H1 (cell line): ENCODE measurements at regions not wholly inside any gene's neighbourhood (a gene's known extent, or its start where the extent isn't known, plus 50 kb on each side); places are given as distances from the start of the nearest gene placed in this dataset.

ENCODE experiments used
- CTCF ChIA-PET: fragments of 300-600 bp; sonication (Branson Sonifier 250); formaldehyde crosslinking; loops from one replicate; lab custom pipeline; 2021; ENCODE audit not compliant: partially characterized antibody; lab: Charles Lee
- POLR2A ChIA-PET: fragments of 300-600 bp; sonication (Branson Sonifier 250); formaldehyde crosslinking; loops from one replicate; lab custom pipeline; 2021; ENCODE audit warnings: inconsistent platforms; ENCODE audit not compliant: partially characterized antibody; lab: Charles Lee
- DNase-seq, 2 experiments: peaks; one replicate each; pipeline versions ENCODE4 v3.0.0 to v3.0.0-alpha.2; 2010 to 2022; ENCODE audit warnings: low spot score in 2 of 2, low read depth in 1 of 2, mixed read lengths in 1 of 2
- FAIRE-seq: peaks from 2 replicates; lab custom pipeline; 2011; peaks lifted over from hg19 to GRCh38; lab: Jason Lieb, UNC
- H2AFZ ChIP-seq: 2 replicates; pipeline ENCODE4 v1.8.1; 2012; ENCODE audit warnings: low read length, inconsistent platforms
- H2AK5ac ChIP-seq: 2 replicates; pipeline ENCODE4 v1.6.1; 2013; ENCODE audit warnings: low read depth, low read length
- H2BK120ac ChIP-seq: replicated peaks from 2 replicates; pipeline ENCODE3; 2013; ENCODE audit warnings: low read depth, low read length, inconsistent platforms
- H2BK12ac ChIP-seq: 2 replicates; pipeline ENCODE4 v1.6.1; 2013; ENCODE audit warnings: low read depth, low read length
- H2BK15ac ChIP-seq: 2 replicates; pipeline ENCODE4 v1.6.1; 2013; ENCODE audit warnings: low read length
- H2BK20ac ChIP-seq: 2 replicates; pipeline ENCODE4 v1.6.1; 2013; ENCODE audit warnings: low read length
- H2BK5ac ChIP-seq: 2 replicates; pipeline ENCODE4 v1.6.1; 2013; ENCODE audit warnings: low read depth, low read length
- H3K14ac ChIP-seq: 2 replicates; pipeline ENCODE4 v1.6.1; 2013; ENCODE audit warnings: inconsistent platforms; ENCODE audit not compliant: insufficient read length
- H3K18ac ChIP-seq: 2 replicates; pipeline ENCODE4 v1.6.1; 2013; ENCODE audit warnings: low read length; ENCODE audit errors: extremely low read depth
- H3K23ac ChIP-seq: 2 replicates; pipeline ENCODE4 v1.6.1; 2013; ENCODE audit warnings: inconsistent platforms; ENCODE audit not compliant: insufficient read length
- H3K23me2 ChIP-seq: 2 replicates; pipeline ENCODE4 v1.6.1; 2013; ENCODE audit warnings: low read depth, low read length
- H3K27ac ChIP-seq: 2 replicates; pipeline ENCODE4 v1.6.1; 2011; ENCODE audit warnings: low read depth, low read length, inconsistent platforms
- H3K27me3 ChIP-seq, 4 experiments: replicated peaks in 1 of 4; 1 replicate in 1 of 4; 2 replicates in 3 of 4; pipeline versions ENCODE4 v1.6.1 to v1.8.1; 2011 to 2013; ENCODE audit warnings: low read length in 3 of 4, mild to moderate bottlenecking in 3 of 4, inconsistent platforms in 2 of 4, mixed read lengths in 2 of 4, moderate library complexity in 1 of 4; ENCODE audit not compliant: control insufficient read depth in 3 of 4, insufficient read depth in 3 of 4; ENCODE audit errors: extremely low read depth in 1 of 4
- H3K36me3 ChIP-seq, 4 experiments: 2 replicates each; pipeline versions ENCODE4 v1.6.1 to v1.8.1; 2011 to 2013; ENCODE audit warnings: mild to moderate bottlenecking in 4 of 4, low read length in 3 of 4, moderate library complexity in 2 of 4, control low read depth in 1 of 4, inconsistent platforms in 1 of 4; ENCODE audit not compliant: insufficient read depth in 4 of 4, control insufficient read depth in 2 of 4
- H3K4ac ChIP-seq: replicated peaks from 2 replicates; pipeline ENCODE3; 2013; ENCODE audit warnings: low read length, low read depth, mixed read lengths, inconsistent platforms; ENCODE audit not compliant: insufficient read length
- H3K4me1 ChIP-seq, 4 experiments: replicated peaks in 1 of 4; 1 replicate in 1 of 4; 2 replicates in 3 of 4; pipeline versions ENCODE4 v1.6.1 to v1.8.1; 2011 to 2013; ENCODE audit warnings: low read length in 3 of 4, inconsistent platforms in 2 of 4, mixed read lengths in 1 of 4; ENCODE audit not compliant: insufficient read depth in 4 of 4, control insufficient read depth in 3 of 4
- H3K4me2 ChIP-seq, 2 experiments: 2 replicates each; pipeline versions ENCODE4 v1.6.1 to v1.8.1; 2011 to 2013; ENCODE audit warnings: low read depth in 2 of 2, low read length in 2 of 2, control low read depth in 1 of 2, inconsistent platforms in 1 of 2, mild to moderate bottlenecking in 1 of 2; ENCODE audit not compliant: insufficient read depth in 1 of 2
- H3K4me3 ChIP-seq, 4 experiments: fragments of 200-600, 300-600 bp in 1 of 4; sonication (generic), shearing (Covaris generic), sonication (Bioruptor Twin) in 1 of 4; 2 replicates each; pipeline versions ENCODE4 v1.5.1 to v1.8.1; 2011 to 2016; ENCODE audit warnings: low read length in 4 of 4, low read depth in 3 of 4, control low read depth in 2 of 4, inconsistent platforms in 2 of 4, mild to moderate bottlenecking in 2 of 4, mixed read lengths in 1 of 4, moderate library complexity in 1 of 4; ENCODE audit not compliant: insufficient read depth in 2 of 4; ENCODE audit errors: extremely low read depth in 1 of 4
- H3K56ac ChIP-seq: replicated peaks from 2 replicates; pipeline ENCODE3; 2013; ENCODE audit warnings: low read depth, mild to moderate bottlenecking, mixed read lengths, low read length, inconsistent platforms; ENCODE audit not compliant: insufficient read length
- H3K79me1 ChIP-seq: 2 replicates; pipeline ENCODE4 v1.6.1; 2013; ENCODE audit warnings: low read depth, low read length, control low read depth
- H3K79me2 ChIP-seq, 2 experiments: 2 replicates each; pipeline versions ENCODE4 v1.6.1 to v1.8.1; 2012 to 2013; ENCODE audit warnings: low read length in 2 of 2, mild to moderate bottlenecking in 2 of 2, inconsistent platforms in 1 of 2; ENCODE audit not compliant: insufficient read depth in 2 of 2, control insufficient read depth in 1 of 2
- H3K9ac ChIP-seq, 4 experiments: replicated peaks in 1 of 4; 1 replicate in 1 of 4; 2 replicates in 3 of 4; pipeline versions ENCODE4 v1.6.1 to v1.8.1; 2011 to 2013; ENCODE audit warnings: low read depth in 3 of 4, low read length in 3 of 4, control low read depth in 2 of 4, mild to moderate bottlenecking in 2 of 4, moderate library complexity in 2 of 4, inconsistent platforms in 1 of 4; ENCODE audit errors: extremely low read depth in 1 of 4
- H3K9me3 ChIP-seq, 2 experiments: 2 replicates each; pipeline versions ENCODE4 v1.6.1 to v1.8.1; 2012 to 2013; ENCODE audit warnings: mild to moderate bottlenecking in 2 of 2, moderate library complexity in 2 of 2, control low read depth in 1 of 2, inconsistent platforms in 1 of 2, low read depth in 1 of 2, low read length in 1 of 2, mixed read lengths in 1 of 2; ENCODE audit not compliant: insufficient read depth in 2 of 2
- H4K20me1 ChIP-seq, 2 experiments: replicated peaks in 1 of 2; 2 replicates each; pipeline versions ENCODE3 to v1.8.1; 2011 to 2013; ENCODE audit warnings: inconsistent platforms in 2 of 2, low read length in 2 of 2, mild to moderate bottlenecking in 1 of 2; ENCODE audit not compliant: insufficient read depth in 2 of 2, control insufficient read depth in 1 of 2
- H4K5ac ChIP-seq: 2 replicates; pipeline ENCODE4 v1.6.1; 2013; ENCODE audit warnings: low read length, low read depth, mixed read lengths, inconsistent platforms; ENCODE audit not compliant: insufficient read length
- H4K8ac ChIP-seq: 2 replicates; pipeline ENCODE4 v1.8.0; 2013; ENCODE audit warnings: mild to moderate bottlenecking, moderate library complexity, low read length, inconsistent platforms; ENCODE audit not compliant: insufficient read depth; ENCODE audit errors: extremely low read depth
- H4K91ac ChIP-seq: replicated peaks from 2 replicates; pipeline ENCODE3; 2013; ENCODE audit warnings: low read length, mixed read lengths, inconsistent platforms; ENCODE audit not compliant: insufficient read length
- BCL11A ChIP-seq, 2 experiments: IDR thresholded peaks; one replicate each; pipeline ENCODE4 v1.6.1; 2011; ENCODE audit warnings: low read depth in 2 of 2, low read length in 2 of 2, mild to moderate bottlenecking in 2 of 2
- BRCA1 ChIP-seq: IDR thresholded peaks from 2 replicates; pipeline ENCODE4 v1.6.1; 2012; ENCODE audit warnings: low read depth, low read length, improper control_type of control experiment
- CREB1 ChIP-seq: IDR thresholded peaks from 2 replicates; pipeline ENCODE4 v1.6.1; 2012; ENCODE audit warnings: inconsistent platforms
- JUN ChIP-seq: IDR thresholded peaks from 2 replicates; pipeline ENCODE4 v1.6.1; 2011; ENCODE audit warnings: low read depth, mild to moderate bottlenecking, improper control_type of control experiment, low read length
- NRF1 ChIP-seq: IDR thresholded peaks from 2 replicates; pipeline ENCODE4 v1.6.1; 2011; ENCODE audit warnings: mild to moderate bottlenecking, low read depth, low read length, improper control_type of control experiment
- POLR2A ChIP-seq, 2 experiments: IDR thresholded peaks; 1 replicate in 1 of 2; 2 replicates in 1 of 2; pipeline ENCODE4 v1.6.1; 2011; ENCODE audit warnings: low read depth in 2 of 2, low read length in 2 of 2, mild to moderate bottlenecking in 2 of 2; ENCODE audit errors: control extremely low read depth in 1 of 2
- POLR2AphosphoS5 ChIP-seq: IDR thresholded peaks from 2 replicates; pipeline ENCODE4 v1.6.1; 2011; ENCODE audit warnings: low read depth, low read length
- RFX5 ChIP-seq: IDR thresholded peaks from 2 replicates; pipeline ENCODE4 v1.6.1; 2011; ENCODE audit warnings: low read depth, low read length, improper control_type of control experiment, borderline replicate concordance
- SP4 ChIP-seq: IDR thresholded peaks from 2 replicates; pipeline ENCODE4 v1.6.1; 2012; ENCODE audit warnings: low read length, inconsistent platforms
- TEAD4 ChIP-seq: IDR thresholded peaks from 2 replicates; pipeline ENCODE4 v1.6.1; 2012; ENCODE audit warnings: low read depth, low read length, inconsistent platforms, mixed read lengths
- TF ChIP-seq, protein P1 (sequence below), 3 experiments: IDR thresholded peaks; 1 replicate in 2 of 3; 2 replicates in 1 of 3; pipeline versions ENCODE4 v1.5.1 to v1.6.1; 2011; ENCODE audit warnings: low read length in 3 of 3, mild to moderate bottlenecking in 3 of 3, inconsistent platforms in 2 of 3, low read depth in 1 of 3, moderate library complexity in 1 of 3; ENCODE audit not compliant: insufficient read depth in 1 of 3; ENCODE audit errors: control extremely low read depth in 1 of 3
- TF ChIP-seq, protein P2 (sequence below): IDR thresholded peaks from 2 replicates; pipeline ENCODE4 v1.6.1; 2011; ENCODE audit warnings: low read length, improper control_type of control experiment
- TF ChIP-seq, protein P3 (sequence below): IDR thresholded peaks from 2 replicates; pipeline ENCODE4 v1.6.1; 2011; ENCODE audit warnings: low read depth, mild to moderate bottlenecking, low read length; ENCODE audit not compliant: insufficient read depth

DNA sequence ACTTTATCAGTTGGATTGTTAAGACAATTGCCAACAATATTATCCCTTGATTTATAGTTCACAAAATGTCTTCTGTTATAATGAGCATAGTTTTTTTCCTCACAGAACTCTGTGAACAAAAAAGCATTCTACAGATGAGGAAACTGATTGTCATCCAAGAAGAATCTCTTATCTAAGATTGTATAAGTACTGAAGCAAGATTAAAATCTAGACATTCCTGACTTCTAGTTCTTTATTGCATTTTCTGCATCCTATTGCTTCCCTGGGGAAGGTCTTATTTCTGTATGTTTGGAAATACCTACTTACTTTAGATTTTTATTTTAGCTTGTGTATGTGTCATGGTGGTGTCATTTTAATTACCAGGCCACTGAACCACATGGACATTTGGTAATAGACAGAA is 884.9 kb upstream of the WWC1 start:
- CTCF ChIA-PET: interaction anchor here (0.6 kb wide), 1 partner anchor 316 kb away, joined by 3 read pairs; no protein-coding TSS in a partner anchor
- peaks cover 2% of the 10 kb centered on the region; the same call in 1 of the 2 replicates for H3K23me2 ChIP-seq
- H3K27me3 ChIP-seq: no peaks in the 10 kb centered on the region
- H2AFZ ChIP-seq: no peak overlapping the region
- H3K9me3 ChIP-seq: no peaks in the 10 kb centered on the region
- H3K4me3 ChIP-seq: no peak overlapping the region
- H4K20me1 ChIP-seq: no peaks in the 10 kb centered on the region
- no peak overlapping the region for H3K27ac ChIP-seq
- H3K79me2 ChIP-seq: no peaks in the 10 kb centered on the region
- no peak overlapping the region for H2BK20ac ChIP-seq
- no peak overlapping the region for H4K5ac ChIP-seq
- FAIRE-seq: no peak
- H3K4me1 ChIP-seq: no peaks in the 10 kb centered on the region
- no peak overlapping the region for H3K23ac ChIP-seq
- no peak overlapping the region for H3K56ac ChIP-seq
- no peaks in the 10 kb centered on the region for H3K36me3 ChIP-seq
- no peaks in the 10 kb centered on the region for H3K79me1 ChIP-seq
- H3K18ac ChIP-seq: no peak overlapping the region
- H2AK5ac ChIP-seq: no peak overlapping the region
- no peak overlapping the region for H2BK15ac ChIP-seq
- H2BK120ac ChIP-seq: no peak overlapping the region
- no peak overlapping the region for H2BK5ac ChIP-seq
- no peak overlapping the region for H3K4ac ChIP-seq
- POLR2A ChIA-PET: interaction anchor here (0.6 kb wide), 1 partner anchor 697 kb away, joined by 4 read pairs; no protein-coding TSS in a partner anchor
- no peak overlapping the region for H4K91ac ChIP-seq
- no peak overlapping the region for H2BK12ac ChIP-seq
- H3K4me2 ChIP-seq: no peak overlapping the region
- H3K9ac ChIP-seq: no peak overlapping the region
- DNase-seq: no peak
- H3K14ac ChIP-seq: no peak overlapping the region
- no peak overlapping the region for H4K8ac ChIP-seq
- TF ChIP-seq POLR2AphosphoS5 (no peak), POLR2A (IDR thresholded peaks at IDR 0.05; ENCODE audit: control extremely low read depth in 1 of 2, low read depth in 2 of 2, low read length in 2 of 2) (no peak), JUN (no peak), CREB1 (no peak), NRF1 (no peak), BCL11A (IDR thresholded peaks at IDR 0.05; ENCODE audit: low read depth in 2 of 2, low read length in 2 of 2) (no peak), BRCA1 (no peak), SP4 (no peak), RFX5 (no peak), TEAD4 (no peak)
- TF ChIP-seq, protein P1, sequence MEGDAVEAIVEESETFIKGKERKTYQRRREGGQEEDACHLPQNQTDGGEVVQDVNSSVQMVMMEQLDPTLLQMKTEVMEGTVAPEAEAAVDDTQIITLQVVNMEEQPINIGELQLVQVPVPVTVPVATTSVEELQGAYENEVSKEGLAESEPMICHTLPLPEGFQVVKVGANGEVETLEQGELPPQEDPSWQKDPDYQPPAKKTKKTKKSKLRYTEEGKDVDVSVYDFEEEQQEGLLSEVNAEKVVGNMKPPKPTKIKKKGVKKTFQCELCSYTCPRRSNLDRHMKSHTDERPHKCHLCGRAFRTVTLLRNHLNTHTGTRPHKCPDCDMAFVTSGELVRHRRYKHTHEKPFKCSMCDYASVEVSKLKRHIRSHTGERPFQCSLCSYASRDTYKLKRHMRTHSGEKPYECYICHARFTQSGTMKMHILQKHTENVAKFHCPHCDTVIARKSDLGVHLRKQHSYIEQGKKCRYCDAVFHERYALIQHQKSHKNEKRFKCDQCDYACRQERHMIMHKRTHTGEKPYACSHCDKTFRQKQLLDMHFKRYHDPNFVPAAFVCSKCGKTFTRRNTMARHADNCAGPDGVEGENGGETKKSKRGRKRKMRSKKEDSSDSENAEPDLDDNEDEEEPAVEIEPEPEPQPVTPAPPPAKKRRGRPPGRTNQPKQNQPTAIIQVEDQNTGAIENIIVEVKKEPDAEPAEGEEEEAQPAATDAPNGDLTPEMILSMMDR (IDR thresholded peaks at IDR 0.05; ENCODE audit: control extremely low read depth in 1 of 3, insufficient read depth in 1 of 3, low read depth in 1 of 3, low read length in 3 of 3): no peak
- TF ChIP-seq, protein P2, sequence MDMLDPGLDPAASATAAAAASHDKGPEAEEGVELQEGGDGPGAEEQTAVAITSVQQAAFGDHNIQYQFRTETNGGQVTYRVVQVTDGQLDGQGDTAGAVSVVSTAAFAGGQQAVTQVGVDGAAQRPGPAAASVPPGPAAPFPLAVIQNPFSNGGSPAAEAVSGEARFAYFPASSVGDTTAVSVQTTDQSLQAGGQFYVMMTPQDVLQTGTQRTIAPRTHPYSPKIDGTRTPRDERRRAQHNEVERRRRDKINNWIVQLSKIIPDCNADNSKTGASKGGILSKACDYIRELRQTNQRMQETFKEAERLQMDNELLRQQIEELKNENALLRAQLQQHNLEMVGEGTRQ: no peak
- TF ChIP-seq, protein P3, sequence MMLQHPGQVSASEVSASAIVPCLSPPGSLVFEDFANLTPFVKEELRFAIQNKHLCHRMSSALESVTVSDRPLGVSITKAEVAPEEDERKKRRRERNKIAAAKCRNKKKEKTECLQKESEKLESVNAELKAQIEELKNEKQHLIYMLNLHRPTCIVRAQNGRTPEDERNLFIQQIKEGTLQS: no peak
